Thymus (tissue), 11 donors: ENCODE measurements at regions not wholly inside any gene's neighbourhood (a gene's known extent, or its start where the extent isn't known, plus 50 kb on each side); places are given as distances from the start of the nearest gene placed in this dataset.

Experiments used
- DNase-seq, 9 donors: peaks; one replicate each; pipeline ENCODE4 v3.0.0-alpha.2; 2013; ENCODE audit warnings: low spot score in 9 of 9, low read depth in 6 of 9, missing footprints in 1 of 9
- H3K27ac ChIP-seq, 2 donors: one replicate each; pipeline ENCODE4 v1.5.1; 2013; ENCODE audit warnings: control low read depth in 1 of 2, low read depth in 1 of 2, low read length in 1 of 2, mild to moderate bottlenecking in 1 of 2, moderate library complexity in 1 of 2
- H3K27me3 ChIP-seq, 2 donors: one replicate each; pipeline ENCODE4 v1.5.1; 2013; ENCODE audit warnings: low read length in 1 of 2; ENCODE audit not compliant: control insufficient read depth in 2 of 2, insufficient read depth in 1 of 2
- H3K36me3 ChIP-seq, 2 donors: one replicate each; pipeline ENCODE4 v1.5.1; 2013; ENCODE audit warnings: low read length in 1 of 2, mild to moderate bottlenecking in 1 of 2, moderate library complexity in 1 of 2; ENCODE audit not compliant: control insufficient read depth in 2 of 2, insufficient read depth in 2 of 2
- H3K4me1 ChIP-seq, 2 donors: one replicate each; pipeline ENCODE4 v1.5.1; 2013; ENCODE audit warnings: low read length in 2 of 2; ENCODE audit not compliant: control insufficient read depth in 2 of 2, insufficient read depth in 2 of 2
- H3K4me3 ChIP-seq, 2 donors: one replicate each; pipeline ENCODE4 v1.5.1; 2013; ENCODE audit warnings: low read length in 2 of 2, control low read depth in 1 of 2, mild to moderate bottlenecking in 1 of 2
- H3K9me3 ChIP-seq, 2 donors: one replicate each; pipeline ENCODE4 v1.5.1; 2013; ENCODE audit warnings: low read length in 1 of 2, mild to moderate bottlenecking in 1 of 2; ENCODE audit not compliant: control insufficient read depth in 2 of 2, insufficient read depth in 1 of 2
- WGBS: extraction: QIAGEN DNeasy Blood & Tissue Kit; methylation state at CpG from one replicate; pipeline ENCODE4 v1.1.7; 2013; 5-methylcytosine and 5-hydroxymethylcytosine counted together
- donor health status: healthy.

DNA sequence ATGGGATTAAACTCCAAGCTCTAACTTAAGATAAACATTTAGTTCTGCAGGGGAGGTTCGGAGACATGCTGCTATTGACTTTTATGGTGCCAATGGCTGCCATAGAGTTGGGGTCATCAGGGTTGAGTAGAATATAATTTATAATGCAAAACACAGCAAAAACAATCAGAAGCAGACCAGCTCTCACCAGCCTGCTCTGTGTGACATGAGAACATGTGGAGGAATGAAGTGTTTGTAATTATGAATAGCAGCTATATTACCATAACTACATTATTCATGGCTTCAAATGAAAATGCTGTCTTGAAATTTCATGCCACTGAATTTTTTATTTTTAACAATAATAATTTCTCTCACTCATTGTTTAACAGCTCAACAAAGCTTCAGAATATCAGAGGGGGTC lies 645.6 kb upstream of the CDH8 start:
- DNase-seq, result no peak
- no peak overlapping the region for H3K4me3 ChIP-seq
- H3K27ac ChIP-seq, result no peak overlapping the region
- 88% methylated on average over 1 of the region's 1 CpG for WGBS
- H3K27me3 ChIP-seq, result no peaks in the 10 kb centered on the region
- no peaks in the 10 kb centered on the region for H3K36me3 ChIP-seq
- H3K9me3 ChIP-seq, result peaks cover 2 to 18% of the 10 kb centered on the region in 2 donors
- H3K4me1 ChIP-seq, result no peaks in the 10 kb centered on the region

DNA sequence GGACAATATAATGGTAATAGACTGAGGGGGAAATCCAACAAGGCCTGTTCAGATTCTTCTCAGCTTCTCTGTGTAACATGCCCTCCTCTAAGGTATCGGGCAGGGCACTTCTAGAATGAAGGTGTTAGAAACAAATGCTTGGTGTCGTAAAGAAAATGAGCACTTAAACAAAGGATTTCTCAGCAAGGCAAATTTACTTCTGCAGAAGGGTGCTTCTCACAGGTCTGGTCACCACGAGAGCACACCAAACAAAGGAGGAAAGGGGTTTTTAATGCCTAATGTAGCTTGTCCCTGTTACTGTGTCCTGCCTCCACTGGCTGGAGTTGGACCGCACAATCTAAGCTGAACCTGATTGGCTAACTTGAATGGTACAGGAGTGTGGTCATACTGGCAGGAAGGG lies 642.6 kb upstream of the CDH8 start:
- no peaks in the 10 kb centered on the region for H3K4me1 ChIP-seq
- H3K27me3 ChIP-seq, result no peaks in the 10 kb centered on the region
- no peaks in the 10 kb centered on the region for H3K36me3 ChIP-seq
- peaks cover 1 to 6% of the 10 kb centered on the region in 2 donors for H3K9me3 ChIP-seq
- no peak overlapping the region for H3K4me3 ChIP-seq
- no peak overlapping the region for H3K27ac ChIP-seq
- no peak for DNase-seq
- 67% methylated on average over 4 of the region's 4 CpGs for WGBS

DNA sequence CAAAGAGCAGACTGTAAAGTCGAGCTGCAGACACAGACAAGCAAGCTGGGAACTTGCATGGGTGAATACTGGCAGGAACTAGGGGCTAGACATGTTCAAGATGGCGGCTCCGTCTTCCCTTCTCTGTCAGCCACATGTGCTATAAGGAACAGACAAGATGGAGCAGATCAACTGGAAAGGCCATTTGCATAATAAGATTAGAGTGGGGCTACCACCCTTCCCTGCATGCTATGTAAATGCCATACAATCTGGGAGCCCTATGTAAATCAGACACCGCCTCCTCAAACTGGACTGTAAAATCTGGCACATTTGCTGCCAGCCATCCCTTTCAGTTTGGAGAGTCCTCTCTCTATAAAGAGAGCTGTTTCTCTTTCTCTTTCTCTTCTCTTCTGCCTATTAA lies 640.1 kb upstream of the CDH8 start:
- Histone ChIP-seq H3K27ac (no peak overlapping the region), H3K9me3 (peaks cover 0 to 1% of the 10 kb centered on the region in 2 donors), H3K27me3 (no peaks in the 10 kb centered on the region), H3K36me3 (no peaks in the 10 kb centered on the region), H3K4me1 (no peaks in the 10 kb centered on the region), H3K4me3 (no peak overlapping the region)
- no peak for DNase-seq
- 76% methylated on average over 4 of the region's 4 CpGs for WGBS

DNA sequence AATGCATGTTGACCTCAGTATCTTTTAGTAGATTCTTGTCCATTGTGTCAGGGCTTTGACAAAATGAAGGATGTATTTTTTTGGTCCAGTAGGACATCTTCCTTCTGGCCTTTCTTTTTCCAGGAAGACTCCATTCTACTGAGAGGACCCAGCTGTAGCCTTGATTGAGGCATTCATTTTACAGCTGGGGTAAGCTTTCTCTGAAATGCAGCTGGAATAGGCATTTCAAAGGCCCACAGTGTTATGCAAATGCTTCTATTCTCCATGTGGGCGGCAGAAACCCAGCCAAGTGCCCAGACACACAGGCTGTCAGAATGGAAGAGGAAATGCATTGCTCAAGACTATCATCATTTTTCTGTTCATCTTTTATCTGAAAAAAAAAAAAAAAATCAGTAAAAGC lies 629.0 kb upstream of the CDH8 start:
- DNase-seq, result no peak
- no peaks in the 10 kb centered on the region for H3K36me3 ChIP-seq
- H3K27ac ChIP-seq, result no peak overlapping the region
- no peaks in the 10 kb centered on the region for H3K27me3 ChIP-seq
- no peaks in the 10 kb centered on the region for H3K4me1 ChIP-seq
- H3K9me3 ChIP-seq, result peaks cover 0 to 4% of the 10 kb centered on the region in 2 donors
- WGBS, result 88% methylated on average over 1 of the region's 1 CpG
- H3K4me3 ChIP-seq, result no peak overlapping the region

DNA sequence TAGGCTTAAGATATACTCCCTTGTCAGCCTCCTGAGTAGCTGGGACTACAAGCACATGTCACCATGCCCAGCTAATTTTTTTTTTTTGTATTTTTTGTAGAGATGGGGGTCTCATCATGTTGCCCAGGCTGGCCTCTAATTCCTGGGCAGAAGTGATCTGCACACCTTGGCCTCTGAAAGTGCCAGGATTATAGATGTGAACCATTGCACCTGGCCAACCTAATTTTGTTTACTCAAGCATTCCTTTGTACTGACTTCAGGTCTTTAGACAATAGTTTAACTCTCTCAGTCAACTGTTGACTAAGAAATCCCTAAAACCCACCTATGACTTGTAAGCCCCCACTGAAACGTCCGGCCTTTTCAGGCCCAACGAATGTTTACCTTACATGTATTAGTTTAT lies 628.3 kb upstream of the CDH8 start:
- H3K4me3 ChIP-seq, result no peak overlapping the region
- DNase-seq, result no peak
- H3K27ac ChIP-seq, result no peak overlapping the region
- 89% methylated on average over 3 of the region's 3 CpGs for WGBS
- H3K9me3 ChIP-seq, result peaks cover 0 to 4% of the 10 kb centered on the region in 2 donors
- H3K4me1 ChIP-seq, result no peaks in the 10 kb centered on the region
- no peaks in the 10 kb centered on the region for H3K36me3 ChIP-seq
- no peaks in the 10 kb centered on the region for H3K27me3 ChIP-seq

DNA sequence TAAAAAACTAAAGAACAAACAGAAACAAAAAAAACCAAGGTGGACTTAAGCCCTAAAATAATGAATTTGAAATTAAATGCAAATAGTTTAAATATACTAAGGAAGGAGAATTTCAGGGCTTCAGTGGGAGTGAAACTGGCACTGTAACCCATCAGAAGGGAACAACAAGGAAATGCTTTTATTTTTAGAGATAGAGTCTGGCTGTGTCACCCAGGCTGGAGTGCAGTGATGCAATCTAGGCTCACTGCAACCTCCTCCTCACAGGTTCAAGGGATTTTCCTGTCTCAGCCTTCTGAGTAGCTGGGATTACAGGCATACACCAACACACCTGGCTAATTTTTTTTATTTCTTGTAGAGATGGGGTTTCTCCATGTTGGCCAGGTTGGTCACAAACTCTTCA lies 625.2 kb upstream of the CDH8 start:
- no peak overlapping the region for H3K27ac ChIP-seq
- H3K36me3 ChIP-seq, result no peaks in the 10 kb centered on the region
- no peak overlapping the region for H3K4me3 ChIP-seq
- no peaks in the 10 kb centered on the region for H3K4me1 ChIP-seq
- no peaks in the 10 kb centered on the region for H3K27me3 ChIP-seq
- H3K9me3 ChIP-seq, result peaks cover 0 to 4% of the 10 kb centered on the region in 2 donors
- DNase-seq, result no peak

DNA sequence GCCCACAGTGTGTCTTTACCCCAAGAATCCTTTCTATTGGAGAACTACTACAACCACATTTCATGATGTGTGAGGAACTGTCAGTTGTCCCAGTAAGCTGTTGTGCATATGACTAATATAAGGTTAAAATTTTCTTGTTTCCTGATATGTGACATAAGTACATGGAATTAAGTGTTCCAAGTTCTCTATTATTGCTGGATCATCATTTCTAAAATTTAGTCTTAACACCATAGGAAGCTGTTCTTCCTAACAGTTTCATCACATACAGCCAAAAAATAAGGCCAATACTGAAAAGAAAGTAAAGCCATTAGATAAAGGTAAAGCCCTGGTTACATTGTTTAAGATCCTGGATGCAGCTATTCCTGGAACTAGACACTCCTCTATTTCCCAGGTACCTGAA lies 620.9 kb upstream of the CDH8 start:
- Histone ChIP-seq H3K36me3 (no peaks in the 10 kb centered on the region), H3K4me1 (no peaks in the 10 kb centered on the region), H3K27ac (no peak overlapping the region), H3K27me3 (no peaks in the 10 kb centered on the region), H3K9me3 (no peaks in the 10 kb centered on the region), H3K4me3 (no peak overlapping the region)
- no peak for DNase-seq

DNA sequence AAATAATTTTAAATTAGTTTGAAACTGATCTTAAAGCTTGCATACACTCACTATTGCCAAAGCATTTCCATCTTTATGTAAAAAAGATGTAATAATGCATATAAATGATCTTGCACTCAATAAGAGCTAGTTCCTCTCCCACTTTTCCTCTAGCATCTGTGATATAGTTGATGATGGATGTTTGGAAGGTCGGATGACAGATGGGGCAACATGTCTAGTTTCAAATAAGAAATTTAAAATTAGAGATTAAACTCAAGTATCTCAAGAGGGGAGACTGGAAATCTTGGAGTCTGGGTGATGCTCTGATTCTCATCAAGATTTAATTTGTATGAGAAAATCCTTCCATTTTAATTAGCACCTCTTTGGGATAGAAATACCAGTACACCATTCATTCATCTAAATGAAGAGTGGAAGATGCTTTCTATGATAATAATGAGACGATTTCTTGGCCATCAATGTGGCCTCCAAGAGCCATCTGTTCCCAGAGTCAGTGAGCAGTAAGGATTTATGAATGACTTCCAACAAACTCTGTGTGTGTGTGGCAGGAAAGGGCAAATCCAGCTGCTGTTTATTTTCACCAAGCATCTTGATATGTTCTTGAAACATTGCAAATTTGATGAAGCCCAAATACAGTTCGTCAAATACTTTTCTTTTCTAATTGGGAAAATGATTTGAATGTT lies 616.3 kb upstream of the CDH8 start:
- no peak overlapping the region for H3K4me3 ChIP-seq
- no peak for DNase-seq
- H3K27me3 ChIP-seq, result no peaks in the 10 kb centered on the region
- WGBS, result 83% methylated on average over 3 of the region's 3 CpGs
- H3K27ac ChIP-seq, result no peak overlapping the region
- no peaks in the 10 kb centered on the region for H3K36me3 ChIP-seq
- no peaks in the 10 kb centered on the region for H3K4me1 ChIP-seq
- H3K9me3 ChIP-seq, result no peaks in the 10 kb centered on the region

DNA sequence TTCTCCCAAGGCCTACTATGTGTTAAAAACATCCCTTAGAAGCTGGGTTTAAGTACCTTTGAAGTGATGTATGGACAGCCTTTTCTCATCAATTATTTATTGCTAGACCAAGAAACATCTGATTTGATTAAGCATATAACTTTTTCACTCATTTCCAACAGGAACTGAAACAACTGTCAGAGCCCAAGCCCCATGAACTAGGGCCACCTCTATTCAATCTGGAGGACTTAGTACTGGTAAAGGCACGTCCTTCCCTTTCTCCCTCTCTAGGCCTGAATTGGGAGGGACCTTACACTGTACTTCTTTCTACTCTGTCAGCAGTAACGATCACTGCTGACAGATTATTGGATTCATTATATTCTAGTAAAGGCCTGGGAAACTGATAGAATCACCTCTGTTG lies 612.0 kb upstream of the CDH8 start:
- WGBS, result 78% methylated on average over 2 of the region's 2 CpGs
- H3K4me3 ChIP-seq, result no peak overlapping the region
- DNase-seq, result no peak
- no peak overlapping the region for H3K27ac ChIP-seq
- H3K36me3 ChIP-seq, result no peaks in the 10 kb centered on the region
- no peaks in the 10 kb centered on the region for H3K4me1 ChIP-seq
- H3K27me3 ChIP-seq, result no peaks in the 10 kb centered on the region
- peaks cover 0 to 6% of the 10 kb centered on the region in 2 donors for H3K9me3 ChIP-seq
